Glomerular visceral epithelial cell (primary cell): ENCODE measurements at regions not wholly inside any gene's neighbourhood (a gene's known extent, or its start where the extent isn't known, plus 50 kb on each side); places are given as distances from the start of the nearest gene placed in this dataset.

Experiments used
- DNase-seq: peaks from one replicate; pipeline ENCODE4 v3.0.0-alpha.2; 2016; ENCODE audit errors: extremely low spot score

DNA sequence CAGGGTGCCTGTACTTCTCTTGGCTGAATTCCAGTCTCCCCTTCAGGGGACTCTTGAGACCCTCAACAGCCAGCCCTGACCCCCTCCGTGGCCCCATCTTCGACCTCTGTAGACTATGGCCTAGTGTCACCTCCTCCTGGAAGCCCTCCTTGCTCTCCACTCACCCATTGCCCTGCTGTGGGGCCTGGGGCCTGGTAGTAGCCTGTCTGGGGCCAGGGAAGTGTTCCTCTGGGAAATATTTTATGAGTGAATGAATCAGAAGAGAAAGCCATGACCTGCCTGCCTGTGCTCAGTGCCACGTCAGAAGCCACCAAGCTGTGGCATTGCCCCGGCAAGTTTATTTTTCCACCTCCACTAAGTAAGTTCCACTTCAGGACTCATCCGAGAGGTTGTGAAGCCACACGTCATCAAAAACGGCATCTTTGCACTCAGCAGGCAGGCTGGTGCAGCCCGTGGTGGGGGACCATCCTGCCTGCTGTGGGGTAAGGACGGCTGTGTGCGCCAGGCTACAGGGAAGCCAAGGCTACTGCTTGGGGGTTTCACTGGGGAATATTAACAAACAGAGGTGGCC is 59.6 kb upstream of the PPARA start:
- DNase-seq = no peak

DNA sequence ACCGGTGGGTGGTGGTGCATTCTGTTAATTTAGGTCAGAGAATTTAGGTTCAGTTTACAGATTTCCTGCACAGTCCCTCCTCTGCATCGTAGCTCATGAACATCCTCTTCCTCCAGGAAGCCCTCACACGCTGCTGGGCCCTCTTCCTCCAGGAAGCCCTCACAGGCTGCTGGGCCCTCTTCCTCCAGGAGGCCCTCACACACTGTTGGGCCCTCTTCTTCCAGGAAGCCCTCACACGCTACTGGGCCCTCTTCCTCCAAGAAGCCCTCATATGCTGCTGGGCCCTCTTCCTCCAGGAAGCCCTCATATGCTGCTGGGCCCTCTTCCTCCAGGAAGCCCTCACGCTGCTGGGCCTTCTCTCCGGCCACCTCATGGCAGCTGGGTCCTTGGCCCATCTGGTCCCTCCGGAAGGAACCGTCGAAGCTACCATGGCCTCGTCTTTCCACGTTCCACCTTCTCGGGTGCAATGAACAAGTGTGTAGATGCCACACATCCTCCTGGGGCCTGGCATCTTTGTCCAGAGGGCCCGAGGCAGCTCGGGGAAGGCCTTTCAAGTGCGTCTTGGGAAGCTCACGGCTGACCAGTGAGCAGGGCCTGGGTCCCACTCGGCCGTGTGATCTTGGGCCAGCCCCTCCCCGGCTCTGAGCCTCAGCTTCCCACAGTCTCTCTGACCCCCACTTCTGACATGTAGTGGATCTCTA is 58.9 kb upstream of the PPARA start:
- DNase-seq = no peak

DNA sequence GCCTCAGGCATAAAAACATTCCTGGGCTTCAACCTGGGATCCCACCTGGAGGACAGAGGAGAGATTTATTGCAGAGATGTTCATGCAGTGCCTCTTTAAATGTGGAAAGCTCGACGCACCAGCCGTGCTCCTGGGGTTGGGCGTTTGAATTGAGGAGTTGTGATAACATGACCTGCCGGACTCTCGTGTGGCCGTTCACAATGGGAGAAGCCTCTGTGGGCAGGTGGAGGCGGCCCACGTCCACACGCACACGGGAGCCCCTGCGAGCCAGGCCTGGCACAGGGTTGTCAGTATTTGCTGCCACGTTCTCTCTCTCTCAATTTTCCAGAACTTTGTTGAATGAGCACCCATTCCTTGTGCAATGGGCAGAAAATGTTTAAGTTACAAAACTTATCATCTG is 58.3 kb upstream of the PPARA start:
- no peak for DNase-seq

DNA sequence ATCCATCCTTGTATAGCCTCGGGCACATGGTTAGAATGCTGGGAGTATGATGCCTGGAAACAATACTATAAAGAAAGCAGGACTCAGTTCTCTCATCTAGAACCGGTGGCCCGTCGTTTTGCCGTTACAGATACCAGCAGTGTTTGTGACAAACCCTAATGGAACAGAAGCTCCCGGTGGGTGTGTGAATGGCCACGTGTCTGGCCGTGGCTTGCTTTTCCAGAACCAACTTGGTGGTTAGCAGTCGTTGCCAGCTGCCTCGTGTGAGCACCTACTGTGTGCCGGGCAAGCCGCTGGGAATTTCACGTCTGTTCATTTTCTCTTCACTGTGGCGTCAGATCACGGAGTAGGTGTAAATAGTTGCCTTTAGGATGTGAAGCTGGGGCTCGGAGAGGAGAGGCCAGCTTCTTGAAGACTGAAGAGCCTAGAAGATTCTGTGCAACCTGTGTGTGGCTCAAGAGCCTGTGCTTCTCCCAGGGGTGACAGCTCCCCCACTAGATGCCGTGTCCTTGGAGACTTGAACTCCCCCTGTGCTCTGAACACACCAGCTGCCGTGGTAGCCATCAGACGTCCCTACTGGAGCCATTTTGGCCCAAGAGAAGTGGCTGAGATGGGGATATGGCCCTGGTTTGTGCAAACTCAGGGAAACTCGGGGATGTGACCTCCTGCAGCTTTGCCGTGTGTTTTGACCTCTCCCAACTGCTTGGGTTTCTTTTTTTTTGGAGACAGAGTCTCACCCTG is 57.5 kb upstream of the PPARA start:
- DNase-seq = no peak

DNA sequence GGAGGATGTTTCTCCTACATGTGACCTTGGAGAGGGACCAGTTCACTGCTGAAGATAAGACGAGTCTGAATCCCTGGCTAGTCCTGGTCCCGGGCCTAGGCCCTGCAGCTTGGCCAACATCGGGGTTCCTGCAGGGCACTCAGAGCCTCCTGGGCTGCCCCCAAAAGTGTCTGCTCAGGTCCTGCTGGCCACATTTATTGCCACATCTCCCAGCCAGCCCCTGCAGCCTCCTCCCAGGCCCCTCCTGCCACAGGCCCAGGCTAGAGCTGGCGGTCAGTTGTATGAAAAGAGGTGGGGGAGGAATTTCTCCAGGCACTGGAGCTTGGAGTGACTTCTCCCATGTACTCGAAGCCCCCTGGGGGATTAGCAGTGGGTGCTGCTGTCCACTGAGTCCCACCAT is 56.5 kb upstream of the PPARA start:
- no peak for DNase-seq

DNA sequence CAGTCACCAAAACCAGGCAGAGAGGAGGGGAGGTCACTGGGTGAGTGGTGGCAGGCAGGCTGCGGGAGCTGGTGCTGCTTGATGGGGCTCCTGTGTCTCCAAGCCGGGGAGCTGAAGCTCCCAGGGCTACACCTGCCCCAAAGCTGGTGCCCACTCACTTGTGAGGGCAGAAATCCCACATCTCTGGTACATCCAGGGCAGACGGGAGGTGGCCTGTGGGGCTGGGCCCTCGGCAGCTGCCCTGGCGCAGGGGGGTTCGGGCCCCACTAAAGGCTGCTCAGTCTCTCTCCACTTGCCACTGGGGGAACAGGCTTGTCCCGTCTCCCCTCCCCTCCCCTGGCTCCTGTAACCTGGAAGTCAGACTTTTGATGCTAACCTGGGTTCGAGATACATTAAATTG is 55.6 kb upstream of the PPARA start:
- DNase-seq = no peak

DNA sequence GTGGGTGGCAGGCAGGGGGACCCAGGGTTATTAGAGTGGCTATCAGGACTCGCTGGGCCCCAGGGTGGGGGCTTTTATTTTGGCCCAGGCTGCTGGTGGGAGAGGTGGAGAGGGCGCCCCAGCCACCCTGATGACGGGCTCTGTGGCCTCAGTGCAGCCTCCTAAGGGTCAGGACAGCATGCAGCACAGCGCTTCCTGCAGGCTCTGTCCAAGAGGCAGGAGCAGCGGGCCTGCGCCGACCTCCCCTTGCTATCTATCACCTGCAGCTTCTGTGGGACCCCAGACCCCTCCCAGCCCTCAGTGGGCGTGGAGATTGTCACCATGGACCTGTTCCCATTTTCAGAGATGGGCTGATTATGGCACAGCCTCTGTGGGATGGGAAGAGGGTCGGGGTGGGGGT is 54.3 kb upstream of the PPARA start:
- no peak for DNase-seq

DNA sequence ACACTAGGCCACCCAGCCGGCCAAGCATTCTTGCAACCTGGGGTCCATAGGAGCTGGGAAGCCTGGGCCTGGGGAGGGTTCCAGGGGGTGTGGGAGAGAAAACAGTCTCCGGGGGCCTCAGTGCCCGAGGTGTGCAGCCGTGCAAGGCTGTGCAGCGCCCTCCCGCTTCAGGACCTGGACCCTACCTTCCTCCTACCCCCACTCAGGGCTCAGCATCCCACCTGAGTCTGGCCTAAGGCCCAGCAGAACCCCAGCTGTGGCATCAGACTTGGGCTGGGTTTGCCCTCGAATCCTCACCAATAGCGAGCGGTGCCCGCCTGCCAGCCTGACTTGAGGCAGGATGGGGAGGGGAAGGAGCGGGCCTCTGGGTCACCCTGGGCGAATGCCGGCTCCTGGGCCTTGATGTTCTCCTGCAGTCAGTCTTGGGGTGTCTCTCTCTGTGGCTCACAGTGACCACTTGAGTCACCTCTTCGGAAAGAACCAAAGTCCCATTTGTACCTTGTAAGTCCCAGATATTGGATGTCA is 53.6 kb upstream of the PPARA start:
- no peak for DNase-seq

DNA sequence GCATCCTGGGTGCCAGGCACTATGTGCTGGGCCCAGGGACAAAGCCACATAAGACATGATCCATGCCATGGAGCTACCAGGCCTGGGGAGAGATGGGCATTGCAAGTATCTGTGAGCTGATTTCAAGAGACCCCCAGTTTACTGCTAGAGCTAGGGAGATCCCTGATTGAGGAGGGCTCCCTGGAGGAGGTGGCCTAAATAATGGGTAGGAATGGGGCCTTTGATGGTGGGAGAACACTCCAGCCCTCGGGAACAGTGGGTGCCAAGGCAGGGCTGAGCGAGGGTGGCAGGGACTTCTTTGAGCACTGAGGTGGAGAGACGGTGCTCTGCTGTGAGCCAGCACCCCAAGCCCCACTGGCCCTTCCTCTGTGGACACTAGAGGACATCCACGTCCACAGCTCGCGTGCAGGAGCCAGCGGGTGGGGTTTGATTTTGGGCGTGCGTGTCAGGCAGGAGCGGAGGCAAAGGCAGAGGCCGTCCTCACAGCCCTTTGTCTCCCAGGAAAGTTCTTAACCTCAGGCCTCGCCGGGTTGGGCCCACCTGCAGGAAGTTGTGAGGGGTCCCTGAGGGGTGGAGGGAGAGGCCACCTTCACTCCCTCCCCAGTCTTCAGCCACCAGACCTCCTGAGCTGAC is 52.9 kb upstream of the PPARA start:
- no peak for DNase-seq

DNA sequence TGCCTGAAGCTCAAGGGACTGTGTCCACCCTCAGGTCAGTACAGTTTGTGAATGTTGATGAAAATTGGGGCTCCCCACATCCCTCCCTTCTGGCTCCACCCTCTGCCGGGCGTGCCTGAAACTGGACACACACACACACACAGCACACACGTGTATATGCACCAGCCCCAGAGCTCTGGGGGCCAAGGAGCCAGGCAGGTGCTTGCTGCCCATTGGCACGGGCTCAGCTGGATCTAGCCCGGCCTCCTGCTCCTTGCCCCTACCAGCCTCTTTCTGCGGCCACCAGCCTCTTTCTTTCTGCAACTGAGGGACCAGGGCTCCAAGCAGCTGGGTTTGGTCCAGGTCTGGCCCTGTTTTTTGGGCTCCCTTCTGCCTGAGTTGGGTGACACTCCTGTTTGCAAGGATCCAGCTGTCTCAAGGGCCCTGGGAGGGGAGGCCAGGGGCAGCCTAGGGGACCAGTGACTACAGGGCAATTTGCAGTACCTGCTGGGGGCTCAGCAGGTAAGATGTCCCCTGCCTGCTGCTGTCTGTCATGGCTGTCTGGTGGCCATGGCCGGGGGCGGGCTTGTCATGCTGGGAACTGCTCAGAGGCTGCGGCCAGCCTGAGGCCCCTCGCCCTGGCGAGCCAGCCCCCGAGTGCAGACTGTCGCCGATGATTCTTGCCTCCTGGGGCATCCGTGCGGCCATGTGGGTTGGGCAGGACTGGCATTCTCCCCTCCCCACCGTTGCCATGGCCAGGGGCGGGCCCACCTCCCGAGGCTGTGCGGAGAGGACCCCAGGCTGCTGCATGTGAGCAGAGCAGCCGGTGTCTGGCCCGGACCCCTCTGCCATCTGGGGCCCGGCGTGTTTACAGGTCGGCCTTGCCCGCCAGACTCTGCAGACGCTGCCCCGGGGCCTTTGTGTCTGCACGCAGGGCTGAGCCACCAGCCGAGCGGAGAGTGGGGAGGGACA is 51.5 kb upstream of the PPARA start:
- no peak for DNase-seq

DNA sequence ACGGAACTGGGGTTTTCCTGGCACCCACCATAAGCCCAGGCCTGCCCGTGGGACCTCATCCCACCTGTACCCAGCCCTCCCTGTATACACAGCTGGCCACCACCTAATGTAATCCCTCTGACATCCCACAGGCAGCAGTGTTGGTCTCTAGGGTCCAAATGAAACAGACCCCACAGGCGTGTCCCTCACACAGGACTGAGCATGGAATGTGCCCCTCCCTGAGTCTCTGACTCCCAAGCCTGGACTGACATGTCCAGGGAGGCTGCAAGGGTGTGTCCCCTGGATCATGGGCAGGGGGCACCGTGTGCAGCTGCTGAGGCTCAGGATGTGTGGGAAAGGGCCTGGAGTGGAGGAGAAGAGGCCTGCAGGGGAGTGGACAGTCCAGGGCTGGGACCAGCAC is 50.6 kb upstream of the PPARA start:
- no peak for DNase-seq

DNA sequence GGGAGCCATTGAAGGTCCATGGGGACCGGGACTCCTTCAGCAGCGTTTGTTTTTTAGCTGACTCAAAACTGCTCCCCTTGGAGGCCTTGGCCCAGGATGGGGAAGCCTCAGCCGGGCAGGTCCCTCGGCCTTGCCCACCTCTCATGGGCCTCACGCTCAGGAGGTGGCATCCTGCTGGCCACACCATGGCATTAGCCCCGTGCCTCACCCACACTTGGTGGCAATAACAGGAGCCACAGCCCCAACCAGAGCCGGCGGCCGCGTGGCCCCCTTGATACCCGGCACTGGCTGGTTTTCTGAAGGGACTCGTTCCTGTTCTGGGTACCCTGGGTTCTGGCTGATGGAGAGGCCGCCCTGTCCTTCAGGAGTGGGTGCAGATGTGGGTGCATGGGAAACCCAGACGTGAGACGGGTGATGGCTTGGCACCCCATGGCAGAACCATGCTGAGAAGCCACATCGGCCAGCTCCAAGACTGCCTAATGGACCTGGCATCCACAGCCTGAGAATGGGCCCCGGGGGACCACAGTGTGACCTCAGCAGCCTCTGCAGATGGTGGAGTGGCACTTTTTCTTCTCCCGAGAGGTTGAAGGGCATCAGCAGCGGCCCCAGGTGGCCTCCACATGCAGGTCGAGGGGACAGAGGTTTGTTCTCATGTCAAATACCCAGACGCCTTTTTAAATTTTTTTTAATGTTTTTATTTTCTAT is 49.8 kb upstream of the PPARA start:
- DNase-seq = no peak
